ENCODE measurements at regions not wholly inside any gene's neighbourhood (a gene's known extent, or its start where the extent isn't known, plus 50 kb on each side); places are given as distances from the start of the nearest gene placed in this dataset.
"Not testable (repeated sequence)": the region's sequence is repeated elsewhere in the genome, so short reads cannot be mapped to it uniquely, and the experiment has no call there.

DNA sequence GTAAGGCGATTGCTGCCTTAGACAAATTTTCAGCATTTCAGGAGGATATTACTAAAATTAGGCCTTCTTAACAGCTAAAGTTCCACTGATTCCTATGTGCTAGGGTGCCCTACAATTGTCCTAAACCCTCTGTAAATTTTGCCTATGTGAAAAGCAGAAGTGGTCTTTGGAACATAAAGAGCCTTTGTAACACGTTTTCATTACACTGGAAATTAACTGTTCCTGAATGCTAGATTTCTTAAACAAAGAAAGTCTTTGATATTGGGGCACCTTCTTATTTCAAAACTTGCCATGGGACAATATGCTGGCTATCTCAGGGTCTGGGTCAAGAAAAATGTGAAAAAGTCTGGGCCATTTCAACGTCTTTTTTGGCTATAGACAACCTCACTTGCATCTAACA, 60.4 kb upstream of the MOCS2 start:
- TF ChIP-seq CTCF (IDR thresholded peaks at IDR 0.05; ENCODE audit: low read depth, low read length, missing control alignments) = no peak
- no peak for DNase-seq (ENCODE audit: low read depth)
- in situ Hi-C loops (cut with HindIII; ENCODE audit: low sequenced_read_pairs) = no loop called here
- H3K4me3 ChIP-seq (ENCODE audit: low read depth, low read length) = no peak overlapping the region

DNA sequence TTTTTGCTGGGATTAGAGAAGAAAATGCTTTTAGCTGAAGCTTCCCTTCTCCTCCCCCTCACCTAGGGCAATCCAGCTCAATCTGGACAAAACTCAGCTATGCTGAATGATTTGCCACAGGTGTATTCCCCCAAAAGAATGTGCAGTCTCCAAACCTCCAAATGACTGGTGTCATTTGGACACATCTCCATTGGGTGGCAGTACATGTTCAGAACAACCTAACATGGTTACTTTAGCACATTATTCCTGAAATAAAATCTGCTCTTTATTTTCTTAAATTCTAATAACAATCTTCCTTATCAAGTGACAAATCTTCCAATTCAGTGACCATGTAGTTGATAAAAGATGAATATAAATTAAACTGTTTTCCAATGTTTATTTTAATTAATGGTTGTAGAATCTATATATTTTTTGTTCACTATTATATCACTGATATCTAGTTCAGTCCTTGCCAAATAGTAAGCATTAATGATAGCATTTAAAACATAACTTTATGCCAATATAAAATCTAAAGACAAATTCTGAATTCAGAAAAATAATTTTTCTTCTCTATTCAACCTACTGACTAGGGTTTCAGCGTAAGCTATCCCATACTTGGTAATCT, 61.3 kb upstream of the MOCS2 start:
- peak; percentile 8 for DNase-seq (ENCODE audit: low read depth)
- in situ Hi-C loops (cut with HindIII; ENCODE audit: low sequenced_read_pairs) = no loop called here
- no peak overlapping the region for H3K4me3 ChIP-seq (ENCODE audit: low read depth, low read length)
- peak; percentile 65 for TF ChIP-seq CTCF (IDR thresholded peaks at IDR 0.05; ENCODE audit: low read depth, low read length, missing control alignments)

- H3K4me3 ChIP-seq (ENCODE audit: low read depth, low read length); in situ Hi-C loops (cut with HindIII; ENCODE audit: low sequenced_read_pairs); DNase-seq (ENCODE audit: low read depth): not testable (repeated sequence)
Observed at GRCh38 chr5:53172073-53172472, 62.5 kb upstream of the MOCS2 start.

DNA sequence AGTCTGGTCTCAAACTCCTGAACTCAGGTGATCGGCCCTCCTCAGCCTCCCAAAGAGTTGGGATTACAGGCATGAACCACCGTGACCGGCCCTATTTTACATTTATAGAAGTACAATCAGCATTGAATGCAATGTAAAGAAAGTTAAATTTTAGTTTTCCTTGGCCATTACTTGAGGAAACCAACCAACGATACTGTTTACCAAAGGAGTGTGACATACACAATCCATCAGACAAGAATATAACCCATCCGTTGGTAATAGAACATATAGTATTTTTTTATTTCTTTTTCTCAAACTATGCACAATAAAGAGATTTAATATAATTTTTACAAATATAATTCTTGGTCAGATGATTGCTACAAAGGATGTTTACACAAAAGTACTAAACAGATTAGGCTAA, 63.1 kb upstream of the MOCS2 start:
- DNase-seq (ENCODE audit: low read depth) = no peak
- in situ Hi-C loops (cut with HindIII; ENCODE audit: low sequenced_read_pairs) = no loop called here
- no peak overlapping the region for H3K4me3 ChIP-seq (ENCODE audit: low read depth, low read length)
- TF ChIP-seq CTCF (IDR thresholded peaks at IDR 0.05; ENCODE audit: low read depth, low read length, missing control alignments) = no peak

GRCh38 chr5:53173083-53173482, 63.5 kb upstream of the MOCS2 start:
- no peak for TF ChIP-seq CTCF (IDR thresholded peaks at IDR 0.05; ENCODE audit: low read depth, low read length, missing control alignments)
- in situ Hi-C loops (cut with HindIII; ENCODE audit: low sequenced_read_pairs) = no loop called here
- no peak for DNase-seq (ENCODE audit: low read depth)
- H3K4me3 ChIP-seq (ENCODE audit: low read depth, low read length) = no peak overlapping the region

DNA sequence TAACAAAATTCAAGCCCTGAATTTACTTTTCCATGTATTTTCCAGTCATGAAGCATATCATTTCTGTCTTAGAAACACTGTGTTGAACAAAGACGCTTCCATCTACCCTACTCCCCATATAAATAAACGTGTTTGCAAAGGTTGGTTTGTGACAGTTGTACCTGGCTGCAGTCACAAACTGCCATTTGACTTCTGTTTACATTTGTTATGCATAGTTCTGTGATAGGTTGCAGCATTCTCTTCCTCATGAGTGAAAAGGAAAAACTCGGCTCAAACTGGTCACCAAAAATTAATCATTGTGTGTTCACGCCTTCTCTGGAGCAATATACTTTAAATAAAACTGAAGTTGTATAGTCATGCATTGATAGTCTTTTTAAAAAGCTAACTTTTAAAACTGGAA, 69.3 kb upstream of the MOCS2 start:
- no peak for TF ChIP-seq CTCF (IDR thresholded peaks at IDR 0.05; ENCODE audit: low read depth, low read length, missing control alignments)
- no peak overlapping the region for H3K4me3 ChIP-seq (ENCODE audit: low read depth, low read length)
- in situ Hi-C loops (cut with HindIII; ENCODE audit: low sequenced_read_pairs) = no loop called here
- no peak for DNase-seq (ENCODE audit: low read depth)

- no peak for TF ChIP-seq CTCF (IDR thresholded peaks at IDR 0.05; ENCODE audit: low read depth, low read length, missing control alignments)
- DNase-seq (ENCODE audit: low read depth) = no peak
- H3K4me3 ChIP-seq (ENCODE audit: low read depth, low read length) = no peak overlapping the region
- in situ Hi-C loops (cut with HindIII; ENCODE audit: low sequenced_read_pairs) = no loop called here
Observed at GRCh38 chr5:53179691-53180090, 70.1 kb upstream of the MOCS2 start.

Measured in astrocyte of the cerebellum (primary cell).